Panc1 (cell line): ENCODE measurements at regions not wholly inside any gene's neighbourhood (a gene's known extent, or its start where the extent isn't known, plus 50 kb on each side); places are given as distances from the start of the nearest gene placed in this dataset.

Experiments
- ATAC-seq: fragments of 200-7000 bp; cut with Tn5 transposase; 2 replicates; pipeline ENCODE4 v1.9.1; 2020; ENCODE audit warnings: mild to moderate bottlenecking, moderate library complexity
- BruUV-seq: library from RNA; stranded (reverse); fragments of 400-500 nt; replicated peaks from 2 replicates; lab custom pipeline; 2021; lab: Mats Ljungman, UMichigan
- CTCF ChIA-PET: fragments of 300-600 bp; sonication (Branson Sonifier 250); formaldehyde crosslinking; loops from one replicate; lab custom pipeline; 2022; ENCODE audit warnings: antibody characterized with exemption; lab: Charles Lee
- POLR2A ChIA-PET: fragments of 300-600 bp; sonication (Branson Sonifier 250); formaldehyde crosslinking; loops from one replicate; lab custom pipeline; 2022; ENCODE audit warnings: antibody characterized with exemption; lab: Charles Lee
- DNase-seq: peaks from one replicate; pipeline ENCODE4 v3.0.0-alpha.2; 2010; ENCODE audit warnings: low read depth, low spot score
- H3K27ac ChIP-seq: 2 replicates; pipeline ENCODE4 v1.5.1; 2011; ENCODE audit warnings: mild to moderate bottlenecking, low read length, inconsistent platforms
- H3K27me3 ChIP-seq: fragments of 200-500 bp; sonication (Bioruptor generic); 2 replicates; pipeline ENCODE4 v1.6.0; 2014; ENCODE audit warnings: low read length, inconsistent platforms; ENCODE audit not compliant: control insufficient read depth, insufficient read depth
- H3K36me3 ChIP-seq: fragments of 200-500 bp; sonication (Bioruptor generic); 2 replicates; pipeline ENCODE4 v1.5.1; 2014; ENCODE audit warnings: inconsistent platforms, mild to moderate bottlenecking, low read length, moderate library complexity; ENCODE audit not compliant: control insufficient read depth, insufficient read depth
- H3K4me1 ChIP-seq: 2 replicates; pipeline ENCODE4 v1.5.1; 2011; ENCODE audit warnings: inconsistent platforms, mild to moderate bottlenecking, low read length, moderate library complexity; ENCODE audit not compliant: control insufficient read depth, insufficient read depth
- H3K4me3 ChIP-seq, 2 experiments: 2 replicates each; pipeline ENCODE4 v1.5.1; 2011 to 2012; ENCODE audit warnings: low read depth in 2 of 2, low read length in 2 of 2, mild to moderate bottlenecking in 2 of 2, inconsistent platforms in 1 of 2, moderate library complexity in 1 of 2
- H3K9me3 ChIP-seq: fragments of 200-500 bp; sonication (Bioruptor generic); 2 replicates; pipeline ENCODE4 v1.5.1; 2014; ENCODE audit warnings: low read depth, mild to moderate bottlenecking, inconsistent platforms, low read length, moderate library complexity; ENCODE audit not compliant: control insufficient read depth, insufficient read depth
- CTCF ChIP-seq: fragments of 450-650 bp; IDR thresholded peaks from 2 replicates; pipeline ENCODE4 v1.5.1; 2017; ENCODE audit warnings: mild to moderate bottlenecking
- POLR2AphosphoS5 ChIP-seq: IDR thresholded peaks from 2 replicates; pipeline ENCODE4 v1.6.1; 2012; ENCODE audit warnings: mild to moderate bottlenecking, low read depth, low read length, moderate library complexity
- REST ChIP-seq, 2 experiments: IDR thresholded peaks; 2 replicates each; pipeline ENCODE4 v1.6.1; 2011 to 2012; ENCODE audit warnings: low read depth in 2 of 2, control low read depth in 1 of 2, low read length in 1 of 2, mild to moderate bottlenecking in 1 of 2, moderate library complexity in 1 of 2; ENCODE audit not compliant: insufficient read depth in 1 of 2
- SIN3A ChIP-seq: IDR thresholded peaks from 2 replicates; pipeline ENCODE4 v1.6.1; 2012; ENCODE audit warnings: low read depth, mild to moderate bottlenecking, low read length, moderate library complexity, borderline replicate concordance; ENCODE audit not compliant: insufficient read depth
- TCF7L2 ChIP-seq: IDR thresholded peaks from 2 replicates; pipeline ENCODE4 v1.6.1; 2011; ENCODE audit warnings: mild to moderate bottlenecking, low read depth, low read length, inconsistent platforms
- in situ Hi-C: cut with HindIII; loops from 2 replicates; pipeline ENCODE4 v1.10.0; 2016; ENCODE audit warnings: low sequenced_read_pairs, low pct_unique_long_range_greater_than_20kb
- intact Hi-C: fragments of 100-400 bp; cut with micrococcal nuclease; formaldehyde crosslinking; loops from one replicate; pipeline ENCODE4 v1.10.0; 2022; ENCODE audit not compliant: unreplicated experiment

- Histone ChIP-seq H3K4me1 (no peaks in the 10 kb centered on the region), H3K27me3 (no peaks in the 10 kb centered on the region), H3K27ac (no peak overlapping the region), H3K36me3 (no peaks in the 10 kb centered on the region), H3K9me3 (no peaks in the 10 kb centered on the region), H3K4me3 (no peak overlapping the region)
- TF ChIP-seq SIN3A (no peak), POLR2AphosphoS5 (no peak), TCF7L2 (no peak), REST (IDR thresholded peaks at IDR 0.05; ENCODE audit: insufficient read depth in 1 of 2, low read depth in 2 of 2, low read length in 1 of 2) (no peak), CTCF (no peak)
- ChIA-PET POLR2A (no interaction called here), CTCF (no interaction called here)
- intact Hi-C loops, result no loop called here
- DNase-seq (no peak), ATAC-seq (no peak)
- no TSS peak for BruUV-seq
- in situ Hi-C loops, result no loop called here
Measured at GRCh38 chr12:30135776-30136175, 352.0 kb upstream of the TMTC1 start.

GRCh38 chr12:30134229-30134628 lies 350.5 kb upstream of the TMTC1 start:
- in situ Hi-C loops, result no loop called here
- ChIA-PET POLR2A (no interaction called here), CTCF (interaction anchor here (0.7 kb wide), 1 partner anchor 10 kb away, joined by 3 read pairs; no protein-coding TSS in a partner anchor)
- Histone ChIP-seq H3K27me3 (no peaks in the 10 kb centered on the region), H3K9me3 (no peaks in the 10 kb centered on the region), H3K27ac (no peak overlapping the region), H3K36me3 (no peaks in the 10 kb centered on the region), H3K4me3 (no peak overlapping the region), H3K4me1 (no peaks in the 10 kb centered on the region)
- DNase-seq (peak; percentile 7), ATAC-seq (peak; percentile 78)
- peak; percentile 71 for TF ChIP-seq CTCF
- TF ChIP-seq REST (IDR thresholded peaks at IDR 0.05; ENCODE audit: insufficient read depth in 1 of 2, low read depth in 2 of 2, low read length in 1 of 2), result no peak
- BruUV-seq, result no TSS peak
- intact Hi-C loops, result loop anchor here (5.0 kb wide), 1 partner anchor 612 kb away; no protein-coding TSS in a partner anchor
